WI38 (cell line): ENCODE measurements at regions not wholly inside any gene's neighbourhood (a gene's known extent, or its start where the extent isn't known, plus 50 kb on each side); places are given as distances from the start of the nearest gene placed in this dataset.
"Not testable (repeated sequence)": the region's sequence is repeated elsewhere in the genome, so short reads cannot be mapped to it uniquely, and the experiment has no call there.

ENCODE experiments used
- H3K4me3 ChIP-seq: 2 replicates; pipeline ENCODE4 v1.5.1; 2011; ENCODE audit warnings: low read depth, mild to moderate bottlenecking, control low read depth, low read length
- TF ChIP-seq, protein P1 (sequence below): IDR thresholded peaks from 2 replicates; pipeline ENCODE4 v1.5.1; 2012; ENCODE audit warnings: low read depth, mild to moderate bottlenecking, control low read depth, low read length

DNA sequence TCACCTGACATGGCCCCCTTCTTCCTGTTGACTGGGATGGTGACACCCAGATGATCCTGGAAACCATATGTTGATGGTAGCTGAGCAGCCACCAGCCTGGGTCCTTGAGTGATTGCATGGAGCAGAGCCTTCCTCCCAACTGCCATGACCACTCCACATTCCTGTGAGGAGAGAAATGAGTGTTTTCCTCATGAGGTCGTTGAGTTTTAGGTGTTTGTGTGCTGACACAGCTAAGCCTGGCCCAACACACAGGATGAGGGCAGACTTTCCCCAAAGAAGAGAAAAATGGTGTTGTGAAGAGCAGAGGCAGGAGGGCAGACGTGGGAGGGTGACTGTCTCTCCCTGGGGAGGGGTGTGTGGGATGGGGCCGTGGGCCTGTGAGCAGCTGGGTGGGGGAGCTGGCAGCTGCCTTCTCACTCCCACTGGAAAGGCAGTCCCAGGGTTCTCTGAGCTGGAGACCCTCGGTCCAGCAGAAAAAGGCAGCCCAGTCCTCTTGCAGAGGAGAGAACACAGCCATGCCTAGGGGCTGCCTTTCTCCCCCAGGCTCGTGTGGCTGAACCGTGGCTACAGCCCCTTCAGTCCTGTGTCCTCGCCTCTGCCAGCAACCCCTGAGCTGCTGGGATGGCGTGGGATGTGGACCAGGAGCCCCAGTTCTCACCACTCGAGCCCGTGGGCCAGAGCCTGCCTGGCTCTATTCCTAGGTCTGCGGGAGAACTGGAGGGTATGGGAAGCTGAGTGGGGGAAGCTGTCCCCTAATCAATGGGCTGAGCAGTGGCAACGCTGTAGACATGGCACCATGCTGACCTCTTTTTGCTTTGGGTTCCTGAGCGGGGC is 257.0 kb downstream of the ADGRD1 start:
- TF ChIP-seq, protein P1, sequence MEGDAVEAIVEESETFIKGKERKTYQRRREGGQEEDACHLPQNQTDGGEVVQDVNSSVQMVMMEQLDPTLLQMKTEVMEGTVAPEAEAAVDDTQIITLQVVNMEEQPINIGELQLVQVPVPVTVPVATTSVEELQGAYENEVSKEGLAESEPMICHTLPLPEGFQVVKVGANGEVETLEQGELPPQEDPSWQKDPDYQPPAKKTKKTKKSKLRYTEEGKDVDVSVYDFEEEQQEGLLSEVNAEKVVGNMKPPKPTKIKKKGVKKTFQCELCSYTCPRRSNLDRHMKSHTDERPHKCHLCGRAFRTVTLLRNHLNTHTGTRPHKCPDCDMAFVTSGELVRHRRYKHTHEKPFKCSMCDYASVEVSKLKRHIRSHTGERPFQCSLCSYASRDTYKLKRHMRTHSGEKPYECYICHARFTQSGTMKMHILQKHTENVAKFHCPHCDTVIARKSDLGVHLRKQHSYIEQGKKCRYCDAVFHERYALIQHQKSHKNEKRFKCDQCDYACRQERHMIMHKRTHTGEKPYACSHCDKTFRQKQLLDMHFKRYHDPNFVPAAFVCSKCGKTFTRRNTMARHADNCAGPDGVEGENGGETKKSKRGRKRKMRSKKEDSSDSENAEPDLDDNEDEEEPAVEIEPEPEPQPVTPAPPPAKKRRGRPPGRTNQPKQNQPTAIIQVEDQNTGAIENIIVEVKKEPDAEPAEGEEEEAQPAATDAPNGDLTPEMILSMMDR, result no peak
- H3K4me3 ChIP-seq, result no peak overlapping the region

GRCh38 chr12:131211340-131211938 is 257.7 kb downstream of the ADGRD1 start:
- TF ChIP-seq, protein P1, result no peak
- H3K4me3 ChIP-seq, result no peak overlapping the region

- TF ChIP-seq, protein P1, result no peak
- H3K4me3 ChIP-seq, result no peak overlapping the region
Measured at GRCh38 chr12:131213896-131214442, 260.3 kb downstream of the ADGRD1 start.

GRCh38 chr12:131214936-131215335 is 261.2 kb downstream of the ADGRD1 start:
- H3K4me3 ChIP-seq, result not testable (repeated sequence)

- not testable (repeated sequence) for H3K4me3 ChIP-seq
Measured at GRCh38 chr12:131216587-131216986, 262.9 kb downstream of the ADGRD1 start.

- TF ChIP-seq, protein P1, result no peak
- H3K4me3 ChIP-seq, result no peak overlapping the region
Measured at GRCh38 chr12:131217024-131217586, 263.4 kb downstream of the ADGRD1 start.

- TF ChIP-seq, protein P1, result no peak
- no peak overlapping the region for H3K4me3 ChIP-seq
Measured at GRCh38 chr12:131218026-131218922, 264.6 kb downstream of the ADGRD1 start.
